Gastrocnemius medialis (tissue), 4 donors: ENCODE measurements at regions not wholly inside any gene's neighbourhood (a gene's known extent, or its start where the extent isn't known, plus 50 kb on each side); places are given as distances from the start of the nearest gene placed in this dataset.

ENCODE experiments used
- ATAC-seq, 2 donors: fragments of 150-250 bp; one replicate each; pipeline ENCODE4 v1.9.1; 2016
- DNase-seq, 2 donors: peaks; one replicate each; pipeline ENCODE4 v3.0.0-alpha.2; 2019
- H3K27ac ChIP-seq, 4 donors: fragments of 200-600 bp; sonication (generic); 1 replicate in 1 of 4; 2 replicates in 3 of 4; pipeline ENCODE4 v1.5.1; 2016 to 2018; ENCODE audit warnings: mild to moderate bottlenecking in 2 of 4, moderate library complexity in 1 of 4
- H3K27me3 ChIP-seq, 3 donors: fragments of 200-600 bp; sonication (generic) in 2 of 3; 1 replicate in 1 of 3; 2 replicates in 2 of 3; pipeline versions ENCODE4 v1.5.1 to v1.6.0; 2016 to 2019; ENCODE audit warnings: mild to moderate bottlenecking in 1 of 3, moderate library complexity in 1 of 3
- H3K36me3 ChIP-seq, 2 donors: fragments of 200-600 bp; sonication (generic) in 1 of 2; one replicate each; pipeline ENCODE4 v1.5.1; 2017 to 2018
- H3K4me1 ChIP-seq, 2 donors: fragments of 200-600 bp; sonication (generic) in 1 of 2; one replicate each; pipeline ENCODE4 v1.5.1; 2016 to 2017; ENCODE audit warnings: mild to moderate bottlenecking in 2 of 2
- H3K4me3 ChIP-seq, 4 donors: fragments of 200-600 bp; sonication (generic) in 3 of 4; 1 replicate in 1 of 4; 2 replicates in 3 of 4; pipeline ENCODE4 v1.5.1; 2016 to 2019; ENCODE audit warnings: mild to moderate bottlenecking in 2 of 4
- H3K9me3 ChIP-seq, 3 donors: fragments of 200-600 bp; sonication (generic) in 2 of 3; 1 replicate in 1 of 3; 2 replicates in 2 of 3; pipeline ENCODE4 v1.5.1; 2016 to 2019
- POLR2A ChIP-seq, 2 donors: fragments of 450-650 bp; IDR thresholded peaks; one replicate each; pipeline ENCODE4 v1.6.1; 2017; ENCODE audit warnings: antibody characterized with exemption in 2 of 2, mild to moderate bottlenecking in 2 of 2, moderate library complexity in 2 of 2
- in situ Hi-C, 4 donors: fragments of 200-750 bp; cut with MboI; loops; one replicate each; pipeline versions ENCODE4 v1.15.0 to v1.8.0; 2017; ENCODE audit warnings: low sequenced_read_pairs in 4 of 4
- intact Hi-C: fragments of 100-400 bp; cut with DNase I; formaldehyde crosslinking; loops from one replicate; pipeline ENCODE4 v1.15.1; 2023; ENCODE audit warnings: low total_unique reads
- TF ChIP-seq, protein P1 (sequence below), 5 experiments: fragments of 450-650 bp in 3 of 5; fragments of 200-600 bp in 2 of 5; sonication (generic) in 2 of 5; IDR thresholded peaks in 4 of 5; conservative IDR thresholded peaks in 1 of 5; 1 replicate in 4 of 5; 2 replicates in 1 of 5; pipeline ENCODE4 v1.5.1; 2016 to 2019; ENCODE audit warnings: antibody characterized with exemption in 5 of 5, mild to moderate bottlenecking in 3 of 5, moderate library complexity in 3 of 5

- in situ Hi-C loops: no loop called here
- no peaks in the 10 kb centered on the region for H3K36me3 ChIP-seq
- no peaks in the 10 kb centered on the region for H3K9me3 ChIP-seq
- DNase-seq (no peak), ATAC-seq (no peak)
- H3K4me1 ChIP-seq: no peaks in the 10 kb centered on the region
- H3K4me3 ChIP-seq: no peak overlapping the region
- intact Hi-C loops: no loop called here
- H3K27ac ChIP-seq: no peak overlapping the region
- TF ChIP-seq, protein P1, sequence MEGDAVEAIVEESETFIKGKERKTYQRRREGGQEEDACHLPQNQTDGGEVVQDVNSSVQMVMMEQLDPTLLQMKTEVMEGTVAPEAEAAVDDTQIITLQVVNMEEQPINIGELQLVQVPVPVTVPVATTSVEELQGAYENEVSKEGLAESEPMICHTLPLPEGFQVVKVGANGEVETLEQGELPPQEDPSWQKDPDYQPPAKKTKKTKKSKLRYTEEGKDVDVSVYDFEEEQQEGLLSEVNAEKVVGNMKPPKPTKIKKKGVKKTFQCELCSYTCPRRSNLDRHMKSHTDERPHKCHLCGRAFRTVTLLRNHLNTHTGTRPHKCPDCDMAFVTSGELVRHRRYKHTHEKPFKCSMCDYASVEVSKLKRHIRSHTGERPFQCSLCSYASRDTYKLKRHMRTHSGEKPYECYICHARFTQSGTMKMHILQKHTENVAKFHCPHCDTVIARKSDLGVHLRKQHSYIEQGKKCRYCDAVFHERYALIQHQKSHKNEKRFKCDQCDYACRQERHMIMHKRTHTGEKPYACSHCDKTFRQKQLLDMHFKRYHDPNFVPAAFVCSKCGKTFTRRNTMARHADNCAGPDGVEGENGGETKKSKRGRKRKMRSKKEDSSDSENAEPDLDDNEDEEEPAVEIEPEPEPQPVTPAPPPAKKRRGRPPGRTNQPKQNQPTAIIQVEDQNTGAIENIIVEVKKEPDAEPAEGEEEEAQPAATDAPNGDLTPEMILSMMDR (IDR thresholded peaks at IDR 0.05 in 4 of 5, conservative IDR thresholded peaks at IDR 0.05 in 1 of 5): no peak
- TF ChIP-seq POLR2A (IDR thresholded peaks at IDR 0.05): no peak
- H3K27me3 ChIP-seq: no peaks in the 10 kb centered on the region
Observed at GRCh38 chr20:47993035-47993755, 207.9 kb upstream of the SULF2 start.

DNA sequence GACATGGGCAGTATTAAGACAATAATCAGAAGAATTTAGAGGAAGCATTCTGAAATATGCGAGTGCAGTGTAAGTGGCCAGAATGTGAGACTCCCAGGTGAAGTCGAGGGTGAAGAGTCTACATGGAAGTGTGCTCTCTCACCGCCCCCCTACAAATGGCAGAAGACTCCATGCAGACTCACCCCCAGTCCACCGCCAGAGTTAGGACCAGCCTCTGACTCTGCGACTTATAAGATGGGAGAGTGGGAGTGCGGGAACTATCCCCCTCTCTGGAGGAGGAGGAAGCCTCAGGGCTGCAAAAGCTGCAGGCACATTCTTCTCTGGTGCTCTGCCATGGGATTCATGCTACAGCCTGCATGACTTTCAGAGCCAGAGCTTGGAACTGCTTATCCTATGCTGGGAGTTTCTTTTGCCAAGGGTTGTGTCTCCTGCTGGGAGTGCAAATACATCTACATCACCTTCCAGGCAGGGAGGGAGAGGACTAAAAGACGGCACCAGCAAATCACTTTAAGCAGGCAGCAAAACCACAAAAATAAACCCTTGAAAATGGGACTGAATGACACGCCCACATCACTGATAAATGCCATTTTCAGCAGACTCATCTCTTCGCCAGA lies 206.7 kb upstream of the SULF2 start:
- in situ Hi-C loops: no loop called here
- Histone ChIP-seq H3K9me3 (no peaks in the 10 kb centered on the region), H3K4me1 (no peaks in the 10 kb centered on the region), H3K36me3 (no peaks in the 10 kb centered on the region), H3K4me3 (no peak overlapping the region), H3K27ac (no peak overlapping the region), H3K27me3 (no peaks in the 10 kb centered on the region)
- intact Hi-C loops: no loop called here
- ATAC-seq (no peak), DNase-seq (no peak)
- no peak for TF ChIP-seq POLR2A (IDR thresholded peaks at IDR 0.05)
- TF ChIP-seq, protein P1 (IDR thresholded peaks at IDR 0.05 in 4 of 5, conservative IDR thresholded peaks at IDR 0.05 in 1 of 5): no peak

- no peaks in the 10 kb centered on the region for H3K4me1 ChIP-seq
- intact Hi-C loops (no loop called here), in situ Hi-C loops (no loop called here)
- ATAC-seq (no peak), DNase-seq (no peak)
- H3K9me3 ChIP-seq: no peaks in the 10 kb centered on the region
- H3K4me3 ChIP-seq: no peak overlapping the region
- no peak overlapping the region for H3K27ac ChIP-seq
- no peaks in the 10 kb centered on the region for H3K36me3 ChIP-seq
- no peaks in the 10 kb centered on the region for H3K27me3 ChIP-seq
- TF ChIP-seq, protein P1 (IDR thresholded peaks at IDR 0.05 in 4 of 5, conservative IDR thresholded peaks at IDR 0.05 in 1 of 5): no peak
- TF ChIP-seq POLR2A (IDR thresholded peaks at IDR 0.05): no peak
Observed at GRCh38 chr20:47990507-47991150, 205.3 kb upstream of the SULF2 start.

DNA sequence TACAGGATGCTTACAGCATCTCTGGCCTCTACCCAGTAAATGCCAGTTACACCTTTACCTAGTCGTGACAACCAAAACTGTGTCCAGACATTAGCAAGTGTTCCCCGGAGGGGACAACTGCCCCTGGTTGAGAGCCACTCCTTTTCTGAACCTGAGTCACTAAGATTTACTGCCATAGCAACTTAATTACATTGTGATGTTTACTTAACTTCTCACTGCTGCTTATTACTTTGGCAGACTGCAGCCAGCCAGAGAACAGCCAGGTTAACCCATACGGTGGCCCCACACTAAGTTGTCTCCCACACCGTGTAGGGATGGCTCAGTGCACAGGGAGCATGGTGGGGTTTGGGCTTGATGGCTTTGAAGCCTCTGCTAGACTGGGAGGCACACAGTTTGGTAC lies 204.7 kb upstream of the SULF2 start:
- no peak overlapping the region for H3K27ac ChIP-seq
- H3K36me3 ChIP-seq: no peaks in the 10 kb centered on the region
- DNase-seq (no peak), ATAC-seq (no peak)
- H3K4me1 ChIP-seq: no peaks in the 10 kb centered on the region
- TF ChIP-seq, protein P1 (IDR thresholded peaks at IDR 0.05 in 4 of 5, conservative IDR thresholded peaks at IDR 0.05 in 1 of 5): no peak
- no peak for TF ChIP-seq POLR2A (IDR thresholded peaks at IDR 0.05)
- intact Hi-C loops: no loop called here
- H3K27me3 ChIP-seq: no peaks in the 10 kb centered on the region
- no peaks in the 10 kb centered on the region for H3K9me3 ChIP-seq
- H3K4me3 ChIP-seq: no peak overlapping the region
- in situ Hi-C loops: no loop called here
